ENCODE measurements at regions not wholly inside any gene's neighbourhood (a gene's known extent, or its start where the extent isn't known, plus 50 kb on each side); places are given as distances from the start of the nearest gene placed in this dataset.

DNA sequence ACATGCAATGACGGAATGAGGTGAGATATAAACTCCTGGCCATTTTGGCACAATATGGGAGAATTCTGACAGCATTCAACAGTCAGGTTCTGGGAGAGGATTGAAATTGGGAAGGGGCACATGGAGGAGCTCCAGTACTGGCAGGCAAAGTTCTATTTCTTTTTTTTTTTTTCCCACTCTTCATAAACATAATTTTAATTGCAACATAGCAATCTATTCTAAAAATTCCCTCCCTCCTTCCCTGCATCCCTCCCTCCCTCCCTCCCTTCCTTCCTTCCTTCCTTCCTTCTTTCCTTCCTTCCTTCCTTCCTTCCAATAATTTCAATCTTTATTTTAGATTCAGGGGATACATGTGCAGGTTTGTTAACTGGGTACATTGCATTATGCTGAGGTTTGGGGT is 93.2 kb downstream of the PTCSC3 start:
- ATAC-seq, result no peak

DNA sequence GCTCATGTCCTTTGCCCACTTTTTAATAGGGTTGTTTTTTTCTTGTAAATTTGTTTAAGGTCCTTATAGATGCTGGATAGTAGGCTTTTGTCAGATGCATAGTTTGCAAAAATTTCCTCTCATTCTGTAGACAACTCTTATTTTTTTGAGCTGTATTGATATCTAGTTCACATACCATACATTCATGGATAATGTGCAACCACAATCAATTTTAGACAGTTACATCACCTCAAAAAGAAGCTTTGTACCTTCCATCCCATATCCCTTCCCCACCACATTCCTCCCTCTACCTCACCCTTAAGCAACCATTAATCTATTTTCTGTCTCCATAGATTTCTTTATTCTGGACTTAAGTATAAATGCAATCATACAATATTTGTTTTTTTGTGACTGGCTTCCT is 98.4 kb downstream of the PTCSC3 start:
- ATAC-seq, result no peak

DNA sequence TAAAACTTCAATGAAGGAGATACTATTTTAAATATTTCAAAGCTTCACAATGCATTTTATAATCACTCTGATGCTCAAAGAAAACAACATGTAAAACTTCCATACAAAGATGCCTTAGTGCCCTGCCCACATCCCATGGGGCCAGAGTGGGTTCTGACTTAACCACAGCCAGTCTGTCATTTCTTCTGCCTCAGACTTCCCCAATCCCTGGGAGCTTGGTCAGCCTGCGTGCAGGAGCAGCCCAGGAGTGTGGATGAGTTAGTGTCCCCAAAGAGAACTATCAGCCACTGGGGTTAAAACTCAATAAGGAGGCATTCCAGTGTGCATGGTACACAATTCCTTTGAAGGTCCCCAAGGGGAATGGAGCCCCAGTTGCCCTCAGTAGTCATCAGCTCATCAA is 100.3 kb downstream of the PTCSC3 start:
- ATAC-seq, result no peak

DNA sequence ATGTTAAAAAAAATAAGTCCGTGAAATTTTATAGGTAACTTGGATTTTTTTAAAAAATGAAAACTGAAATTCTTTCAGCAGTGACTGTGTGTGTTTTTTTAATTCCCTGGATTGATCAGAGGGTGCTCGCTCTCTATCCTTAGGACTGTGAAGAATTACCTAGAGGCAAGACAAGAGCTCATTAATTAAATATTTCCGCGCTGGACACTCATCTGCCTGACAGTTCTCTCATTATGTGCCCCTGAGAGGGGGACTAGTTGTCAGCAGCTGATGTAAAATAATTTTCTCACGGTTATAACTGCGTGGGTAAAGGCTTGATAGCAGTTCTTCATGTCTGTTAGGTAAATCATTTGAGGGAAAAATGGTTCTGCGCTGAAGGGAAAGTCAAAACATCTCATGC is 101.3 kb downstream of the PTCSC3 start:
- ATAC-seq, result no peak

DNA sequence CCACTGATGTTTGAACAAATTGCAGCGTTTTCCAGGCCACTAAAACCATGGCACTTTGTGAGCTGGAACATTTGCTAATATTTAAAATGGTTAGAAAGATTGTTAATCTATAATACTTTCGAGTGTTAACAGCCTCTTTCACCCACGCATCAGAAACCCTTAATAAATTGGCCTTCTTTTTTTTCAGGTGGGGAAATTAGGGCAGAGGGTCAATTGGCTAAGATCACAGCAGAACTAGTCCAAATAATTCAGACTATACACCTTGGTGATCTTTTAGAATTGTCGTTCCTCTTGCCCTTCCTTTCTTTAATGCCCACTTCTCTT is 105.8 kb downstream of the PTCSC3 start:
- no peak for ATAC-seq

DNA sequence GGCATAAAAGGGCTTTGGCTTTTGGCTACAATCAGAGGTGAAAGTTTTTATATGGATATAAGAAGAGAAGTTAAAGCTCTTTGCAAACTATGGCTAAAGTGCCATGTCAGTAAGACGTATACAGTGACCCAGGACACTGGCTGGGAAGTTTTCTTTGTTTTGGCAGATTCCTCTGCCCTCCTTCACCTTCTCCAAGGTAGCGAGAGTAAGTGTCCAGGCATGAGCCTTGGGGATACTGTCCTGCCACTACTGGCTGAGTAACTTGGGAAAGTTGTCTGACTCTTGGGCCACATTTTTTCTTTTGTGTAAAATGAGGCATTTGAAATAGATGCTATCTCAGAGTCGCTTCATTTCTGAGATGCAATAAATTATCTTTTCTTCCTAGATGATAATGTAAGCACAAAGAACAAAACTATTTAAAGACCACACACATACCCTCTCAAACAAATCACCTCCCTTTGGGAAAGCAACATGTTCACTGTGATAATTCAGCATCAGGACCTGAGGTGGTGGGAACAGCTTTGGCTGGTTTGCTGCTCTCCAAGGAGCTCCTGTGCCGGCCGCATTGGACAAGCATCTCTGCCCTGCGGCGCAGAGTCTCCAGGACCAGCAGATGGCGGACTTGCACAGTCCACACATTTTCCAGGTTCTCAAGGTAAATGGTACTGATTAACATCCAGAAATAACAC is 106.3 kb downstream of the PTCSC3 start:
- peak; percentile 82 for ATAC-seq

DNA sequence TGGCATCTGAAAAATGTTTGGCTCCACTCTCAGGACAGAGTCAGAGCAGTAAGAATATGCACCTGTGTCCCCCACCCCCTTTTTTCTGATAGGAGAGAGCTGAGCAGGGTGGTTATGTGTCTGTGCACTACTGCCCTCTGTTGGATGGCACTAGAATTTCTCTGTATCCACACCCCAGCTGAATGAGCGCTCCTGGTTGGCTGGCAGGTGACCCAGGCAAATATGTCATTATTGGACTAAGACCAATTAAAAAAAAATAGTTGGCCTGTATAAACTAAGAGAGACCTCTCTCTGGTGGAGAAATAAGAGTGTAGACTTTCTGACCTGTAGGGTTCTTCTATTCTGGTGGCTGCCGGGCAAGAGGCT is 107.0 kb downstream of the PTCSC3 start:
- peak; percentile 79 for ATAC-seq

DNA sequence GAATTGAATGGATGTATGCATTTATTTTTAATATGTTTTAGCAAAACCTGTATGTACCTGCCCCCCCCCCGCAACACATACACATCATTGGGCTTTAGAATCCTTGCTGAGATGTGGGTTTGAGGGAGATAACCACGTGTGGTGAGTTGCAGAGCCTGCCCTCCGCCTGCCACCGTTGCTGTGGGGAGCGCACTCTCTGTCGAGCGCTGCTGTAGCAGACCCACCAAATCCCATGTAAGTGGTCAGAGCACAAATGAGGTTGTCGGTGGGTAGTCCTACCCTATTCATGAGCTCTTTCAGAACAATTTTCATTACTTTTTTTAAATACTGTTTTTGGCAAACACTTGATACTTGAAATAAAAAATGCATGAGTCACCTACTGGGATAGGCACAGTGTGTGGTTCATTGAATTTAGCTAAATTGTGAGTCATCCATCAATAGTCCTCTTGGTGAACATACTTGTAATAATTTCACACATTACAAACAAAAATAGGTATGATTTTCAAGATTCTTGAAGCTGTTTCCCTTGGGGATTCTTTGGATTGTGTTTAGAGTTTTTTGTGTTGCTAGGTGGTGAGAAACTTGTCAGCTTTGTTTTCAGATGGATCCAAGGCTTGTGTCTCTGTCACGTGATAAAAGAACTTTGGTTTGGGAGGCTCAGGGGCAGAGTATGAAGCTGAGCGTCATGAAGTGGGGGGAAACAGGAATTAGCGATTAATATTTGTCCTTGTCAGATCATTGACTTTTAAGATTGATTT is 107.6 kb downstream of the PTCSC3 start:
- ATAC-seq, result peak; percentile 64

DNA sequence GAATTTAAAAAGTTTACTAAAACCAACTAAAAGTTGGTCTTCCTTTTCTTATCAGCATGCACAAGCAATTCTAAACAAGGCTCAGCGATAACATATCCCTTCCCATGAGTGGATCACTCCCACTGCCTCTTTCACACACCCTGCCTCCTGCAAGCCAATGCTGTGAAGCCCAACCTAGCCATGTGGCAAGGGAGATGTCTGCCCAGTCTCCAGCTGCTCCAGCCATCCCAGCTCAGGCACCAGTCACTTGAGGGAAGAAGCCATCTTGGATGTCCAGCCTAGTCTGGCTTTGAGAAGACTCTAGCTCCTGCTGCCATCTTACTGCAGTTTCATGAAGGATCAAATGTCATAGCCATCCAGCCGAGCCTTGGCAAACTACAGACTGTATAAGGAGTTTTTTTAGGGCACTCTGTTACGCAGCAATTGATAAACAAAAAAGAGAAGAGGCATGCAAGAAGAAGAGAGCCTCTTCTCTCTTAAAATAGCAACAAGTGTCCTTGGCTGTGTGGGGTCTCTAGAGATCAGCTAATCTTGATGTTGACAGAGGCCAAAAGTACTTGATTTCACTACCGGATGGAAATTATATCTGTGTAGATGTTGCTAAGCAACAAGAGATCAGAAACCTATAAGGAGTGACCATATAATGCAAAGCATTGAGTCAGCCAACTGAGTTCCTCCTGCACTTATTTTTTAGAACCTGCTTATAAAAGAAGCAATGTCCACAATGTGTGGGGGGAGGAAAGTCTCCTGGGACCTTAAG is 108.9 kb downstream of the PTCSC3 start:
- ATAC-seq, result no peak

DNA sequence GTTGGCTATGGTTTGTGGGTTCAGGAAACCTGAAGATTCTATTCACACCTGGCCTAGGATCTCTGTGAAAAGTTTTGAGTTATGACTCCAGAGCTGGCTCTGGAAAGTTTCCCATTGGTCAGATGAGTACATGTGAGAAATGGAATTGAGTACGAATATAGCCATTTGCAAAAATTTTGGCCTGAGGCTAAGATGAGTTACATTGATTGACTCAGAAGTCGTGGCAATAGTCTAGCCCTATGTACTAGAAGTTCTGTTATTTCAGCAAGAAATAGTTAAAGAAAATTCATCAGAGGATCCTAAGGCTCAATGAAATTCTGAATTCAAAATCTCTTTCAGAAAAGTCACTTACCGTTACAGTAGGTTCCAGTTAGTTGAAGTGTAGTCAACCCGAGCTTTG is 109.9 kb downstream of the PTCSC3 start:
- no peak for ATAC-seq

DNA sequence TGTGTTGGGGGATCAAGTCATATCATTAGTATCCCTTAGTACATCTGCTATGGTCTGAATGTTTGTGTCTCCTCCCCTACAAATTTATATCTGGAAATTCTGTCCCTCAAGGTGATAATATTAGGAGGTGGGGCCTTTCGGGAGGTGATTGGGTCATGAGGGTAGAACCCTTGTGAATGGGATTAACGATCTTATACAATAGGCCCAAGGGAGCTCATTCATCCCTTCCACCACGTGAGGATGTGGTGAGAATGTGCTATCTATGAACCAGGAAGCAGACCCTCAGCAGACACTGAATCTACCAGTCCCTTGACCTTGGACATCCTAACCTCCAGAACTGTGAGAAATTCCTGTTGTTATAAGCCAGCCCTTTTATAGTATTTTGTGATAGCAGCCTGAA is 110.7 kb downstream of the PTCSC3 start:
- ATAC-seq, result no peak

DNA sequence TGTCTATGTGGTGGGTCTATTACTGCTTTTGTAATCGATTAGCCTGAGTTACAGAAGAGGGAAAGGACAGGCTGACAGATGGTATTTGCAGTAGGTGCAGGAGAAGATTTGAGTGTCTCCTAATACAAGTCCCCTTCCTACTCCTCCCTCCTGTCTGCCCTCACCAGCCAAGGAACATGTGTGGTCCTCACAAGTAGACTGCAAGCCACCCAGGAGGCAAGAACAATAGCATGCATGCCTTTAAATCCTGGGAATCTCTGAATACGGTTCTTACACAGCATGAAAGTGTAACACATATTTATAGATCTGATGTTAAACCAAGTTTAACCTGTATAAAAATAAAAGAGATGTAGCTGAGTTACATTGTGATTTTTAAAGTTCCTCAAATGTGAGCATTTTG is 117.0 kb downstream of the PTCSC3 start:
- ATAC-seq, result no peak

DNA sequence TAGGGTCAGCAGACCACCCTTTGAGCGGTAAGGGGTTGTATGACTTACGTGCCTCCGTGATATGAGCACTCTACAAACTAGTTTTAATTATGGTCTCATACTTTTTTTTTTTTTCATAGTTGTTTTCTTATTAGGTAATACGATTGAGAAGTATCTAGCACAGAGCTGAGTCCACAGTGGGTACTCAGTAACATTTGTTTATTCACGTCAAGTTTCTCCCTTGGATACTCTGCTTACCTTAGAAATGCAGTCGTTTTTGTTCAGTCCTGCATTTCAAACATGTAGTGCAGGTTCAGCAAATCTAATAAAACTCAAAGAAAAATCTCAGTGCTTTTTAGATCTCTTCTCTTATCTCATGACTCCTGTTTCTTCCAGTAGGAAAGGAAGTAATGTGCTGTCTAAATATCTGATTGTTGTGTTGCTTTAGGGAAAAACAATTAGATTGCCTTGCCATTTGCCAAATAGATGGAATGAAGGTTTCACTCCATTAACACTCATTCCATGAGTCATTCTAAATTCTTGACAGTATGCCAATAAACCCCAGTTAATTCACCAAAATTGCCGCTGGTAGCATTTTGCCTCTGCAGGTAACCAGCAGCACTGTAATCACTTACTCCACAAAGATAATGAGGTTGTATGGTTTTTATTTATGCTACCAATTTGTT is 118.9 kb downstream of the PTCSC3 start:
- ATAC-seq, result peak; percentile 15

DNA sequence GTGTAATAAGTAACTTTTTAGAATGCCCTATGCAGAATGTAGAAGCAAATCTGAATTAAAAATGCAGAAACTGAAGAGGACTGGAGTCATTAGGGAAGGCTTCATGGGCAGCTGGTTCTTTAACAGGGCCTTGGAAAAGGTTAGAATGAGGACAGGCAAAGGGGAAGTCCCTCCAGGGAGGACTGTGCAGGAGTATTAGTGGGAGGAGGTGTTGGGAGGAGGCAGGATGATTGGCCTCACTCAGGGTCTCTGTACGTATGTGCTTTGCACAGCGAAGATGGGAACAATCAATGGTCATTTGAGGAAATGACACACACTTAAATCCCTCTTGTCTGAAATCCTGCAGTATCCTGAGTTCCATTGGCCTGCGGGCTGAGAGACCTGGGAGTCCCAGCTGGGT is 119.7 kb downstream of the PTCSC3 start:
- no peak for ATAC-seq

DNA sequence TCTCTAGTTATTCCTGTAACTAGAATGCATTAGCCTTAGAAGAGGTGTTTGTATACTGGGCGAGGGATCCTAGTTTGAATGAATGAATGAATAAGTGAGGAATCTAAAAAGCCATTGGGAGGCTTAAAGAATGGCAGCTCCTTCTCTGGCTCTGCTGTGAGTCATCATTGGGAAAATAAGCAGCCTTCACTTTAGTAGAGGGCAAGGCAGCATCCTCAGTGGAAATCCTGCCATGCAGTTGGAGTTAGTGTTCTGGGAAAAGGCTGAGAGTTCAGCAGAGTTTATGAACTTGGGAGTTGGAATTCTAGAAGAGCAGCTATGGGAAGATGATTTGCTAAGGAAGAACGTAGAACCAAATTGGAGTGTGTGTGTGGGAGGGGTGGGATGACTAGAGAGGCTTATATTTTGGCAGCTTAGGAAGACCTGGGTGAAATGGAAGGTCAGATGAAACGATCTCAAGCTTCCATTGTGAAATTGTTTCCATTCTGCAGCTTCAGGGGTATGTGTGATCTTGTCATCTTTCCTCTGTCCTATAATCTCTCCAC is 120.8 kb downstream of the PTCSC3 start:
- ATAC-seq, result no peak

DNA sequence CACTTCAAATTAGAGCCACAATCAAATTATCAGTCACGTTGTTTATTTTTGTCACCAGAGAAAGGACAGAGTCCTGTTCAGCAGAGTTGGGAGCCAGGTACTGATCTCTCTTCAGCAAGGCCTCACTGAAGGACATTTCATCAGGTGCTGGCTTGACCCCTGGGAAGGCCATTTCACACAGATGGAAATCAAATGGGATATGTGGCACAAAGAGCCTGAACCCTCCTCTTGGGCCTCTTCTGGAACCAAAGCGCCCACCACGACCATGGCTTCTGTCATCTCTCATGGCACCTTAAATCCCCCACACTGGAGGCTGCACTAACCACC is 121.5 kb downstream of the PTCSC3 start:
- ATAC-seq, result no peak

DNA sequence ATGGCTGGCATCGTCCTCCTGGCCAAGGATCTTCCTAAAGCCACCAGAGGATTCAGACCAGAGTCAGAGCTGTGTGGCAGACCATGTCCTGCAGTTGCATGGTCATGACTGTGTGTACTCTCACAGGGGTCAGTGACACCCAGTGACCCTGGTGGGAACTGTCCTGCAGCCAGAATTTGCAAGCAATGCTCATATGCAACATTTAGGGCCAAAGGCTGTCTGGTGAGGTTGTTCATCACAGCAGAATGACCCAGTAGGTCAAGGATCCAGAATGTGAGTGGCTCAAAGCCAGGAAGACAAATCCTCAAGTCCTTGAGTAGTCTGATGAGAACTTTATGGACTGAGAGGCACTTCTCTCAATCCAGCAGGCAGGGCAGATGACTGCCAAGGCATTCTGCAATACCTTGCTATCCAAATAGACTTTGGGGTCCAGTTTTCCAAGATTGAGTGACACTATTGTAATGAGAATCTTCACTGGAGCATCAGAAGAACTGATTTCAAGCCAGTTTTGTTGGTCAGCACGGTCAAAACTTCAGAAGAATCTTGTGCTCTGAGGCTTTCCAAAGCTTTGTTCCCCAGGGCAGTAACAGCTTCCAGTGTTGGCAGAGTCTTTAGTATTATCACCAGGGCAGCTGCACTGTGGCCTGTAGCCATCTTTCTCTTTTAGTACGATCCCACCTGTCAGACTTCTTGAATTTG is 122.0 kb downstream of the PTCSC3 start:
- ATAC-seq, result no peak

DNA sequence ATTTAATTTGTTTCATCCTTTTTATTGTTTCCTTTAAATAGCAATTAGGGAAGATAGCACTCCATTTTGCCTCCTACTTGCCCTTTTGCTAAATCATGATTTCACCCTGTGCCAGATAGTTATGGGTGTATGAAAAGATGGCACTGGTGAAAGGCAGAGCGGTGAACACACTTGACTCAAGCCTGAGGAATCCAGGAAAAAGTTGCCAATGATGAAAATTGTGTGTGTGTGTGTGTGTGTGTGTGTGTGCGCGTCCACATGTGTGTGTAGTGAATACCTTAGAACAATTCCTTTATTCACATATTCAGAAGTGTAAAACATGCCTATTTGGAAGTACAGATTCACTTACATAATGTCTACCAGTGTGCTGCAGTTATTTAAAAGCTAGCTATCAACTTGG is 123.8 kb downstream of the PTCSC3 start:
- no peak for ATAC-seq

DNA sequence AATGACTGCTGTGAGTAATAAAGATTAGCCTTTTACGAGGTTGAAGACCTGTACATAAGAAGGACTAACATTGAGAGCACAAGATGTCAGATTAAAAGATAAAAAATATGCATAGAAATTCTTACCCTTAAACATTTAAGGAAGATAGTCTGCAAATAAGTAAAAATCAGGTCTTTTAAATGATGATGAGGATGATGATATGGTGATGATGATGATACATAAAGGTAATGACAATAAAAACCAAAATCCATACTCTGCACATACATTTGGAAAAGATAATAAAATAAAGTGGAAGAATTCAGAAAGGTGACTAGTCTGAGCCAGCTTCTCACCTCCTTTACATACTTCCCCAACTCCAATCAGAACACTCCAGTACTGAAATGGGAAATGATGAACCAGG is 124.5 kb downstream of the PTCSC3 start:
- ATAC-seq, result no peak

DNA sequence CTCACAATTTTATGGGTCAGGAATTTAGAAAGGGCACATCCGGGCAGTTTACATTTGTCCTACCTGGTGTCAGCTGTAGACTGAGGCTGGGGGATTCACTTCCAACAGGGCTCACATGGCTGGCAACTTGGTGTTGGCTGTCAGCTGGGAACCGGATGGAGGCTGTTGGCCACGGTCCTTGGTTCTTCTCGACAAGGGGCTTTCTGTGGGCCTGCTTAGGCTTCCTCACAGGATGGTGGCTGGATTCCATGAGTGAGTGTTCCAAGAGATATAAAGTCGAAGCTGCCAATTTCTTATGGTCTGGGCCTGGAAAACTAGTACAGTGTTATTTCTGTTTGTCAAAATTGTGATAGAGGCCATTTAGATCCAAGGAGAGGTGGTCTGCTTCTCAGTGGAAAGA is 127.9 kb downstream of the PTCSC3 start:
- no peak for ATAC-seq

DNA sequence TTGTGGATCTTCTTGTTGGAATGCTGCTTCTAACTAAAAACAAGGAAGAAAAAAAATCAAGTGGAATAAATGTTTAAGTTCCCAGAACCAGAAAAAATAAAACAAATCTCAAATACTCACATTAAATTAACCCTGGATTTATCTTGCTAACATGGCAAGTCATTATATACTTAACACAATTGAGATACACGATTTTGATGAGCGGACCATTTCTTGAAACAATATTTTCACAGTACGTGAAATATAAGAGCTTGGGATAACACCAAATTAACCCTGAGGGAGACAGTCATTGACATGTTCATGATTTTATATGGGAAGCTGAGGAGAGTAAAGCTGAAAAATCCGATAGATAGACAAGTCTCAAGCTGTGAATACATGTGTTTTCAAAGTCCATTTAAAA is 128.6 kb downstream of the PTCSC3 start:
- ATAC-seq, result no peak

DNA sequence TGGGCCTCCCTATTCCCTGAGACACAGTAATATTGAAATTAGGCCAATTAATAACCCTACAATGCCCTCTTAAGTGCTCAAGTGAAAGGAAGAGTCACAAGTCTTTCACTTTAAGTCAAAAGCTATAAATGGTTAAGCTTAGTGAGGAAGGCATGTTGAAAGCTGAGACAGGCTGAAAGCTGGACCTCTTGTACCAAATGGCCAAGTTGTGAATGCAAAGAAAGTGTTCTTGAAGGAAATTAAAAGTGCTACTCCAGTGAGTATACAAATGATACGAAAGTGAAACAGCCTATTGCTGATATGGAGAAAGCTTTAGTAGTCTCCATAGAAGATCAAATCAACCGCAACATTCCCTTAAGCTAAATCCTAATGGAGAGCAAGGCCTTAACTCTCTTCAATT is 140.8 kb downstream of the PTCSC3 start:
- ATAC-seq, result no peak

DNA sequence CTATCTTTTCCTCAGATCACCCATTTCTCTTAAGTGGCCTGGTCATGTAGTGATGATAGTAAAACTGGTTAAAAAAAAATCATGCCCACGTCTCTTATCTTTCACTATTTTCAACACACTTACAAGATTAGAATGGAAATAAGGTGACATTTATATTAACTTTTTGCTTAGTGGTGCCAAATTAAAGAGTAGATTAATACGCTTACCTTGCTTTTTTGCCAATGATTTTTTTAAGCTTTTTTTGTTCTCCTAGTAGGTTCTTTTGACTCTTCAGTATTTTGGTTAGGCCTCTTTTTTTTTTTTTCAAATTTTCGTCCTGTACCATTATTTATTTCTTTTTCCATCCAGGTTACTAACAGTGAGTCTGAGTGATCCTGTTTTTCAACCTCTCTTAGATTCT is 147.9 kb downstream of the PTCSC3 start:
- no peak for ATAC-seq

All from esophagus mucosa (tissue), 1 donor.